Activated CD4-positive, alpha-beta T cell treated with anti-CD3 and anti-CD28 coated beads for 36 hours (primary cell): ENCODE measurements at regions not wholly inside any gene's neighbourhood (a gene's known extent, or its start where the extent isn't known, plus 50 kb on each side); places are given as distances from the start of the nearest gene placed in this dataset.

Experiments used
- ATAC-seq: fragments of 200-7000 bp; cut with Tn5 transposase; one replicate; pipeline ENCODE4 v1.10.0; 2021; ENCODE audit warnings: mild to moderate bottlenecking, moderate library complexity
- CTCF ChIA-PET: fragments of 350-600 bp; sonication (Branson Sonifier 250); formaldehyde crosslinking; loops from one replicate; lab custom pipeline; 2021; ENCODE audit warnings: antibody characterized with exemption; lab: Charles Lee
- POLR2A ChIA-PET: fragments of 350-600 bp; sonication (Branson Sonifier 250); formaldehyde crosslinking; loops from one replicate; lab custom pipeline; 2021; ENCODE audit warnings: antibody characterized with exemption, inconsistent platforms; lab: Charles Lee
- DNase-seq: peaks from one replicate; pipeline ENCODE4 v3.0.0-alpha.2; 2020
- H3K27ac Mint-ChIP-seq: one replicate; pipeline ENCODE4 v1.8.0; 2021; ENCODE audit warnings: mixed read lengths
- H3K27me3 Mint-ChIP-seq: one replicate; pipeline ENCODE4 v1.8.0; 2021; ENCODE audit warnings: mixed read lengths
- H3K36me3 Mint-ChIP-seq: one replicate; pipeline ENCODE4 v1.8.0; 2021; ENCODE audit warnings: low read depth, mixed read lengths
- H3K4me1 Mint-ChIP-seq: one replicate; pipeline ENCODE4 v1.8.0; 2021; ENCODE audit warnings: mixed read lengths
- H3K4me3 Mint-ChIP-seq: one replicate; pipeline ENCODE4 v1.8.0; 2021; ENCODE audit warnings: mild to moderate bottlenecking, moderate library complexity, mixed read lengths
- H3K9me3 Mint-ChIP-seq: one replicate; pipeline ENCODE4 v1.8.0; 2021; ENCODE audit warnings: low read depth, mixed read lengths
- intact Hi-C, 2 experiments: fragments of 100-400 bp; cut with DNase I in 1 of 2; cut with micrococcal nuclease in 1 of 2; formaldehyde crosslinking; loops; one replicate each; pipeline versions ENCODE4 v1.14.2 to v1.15.1; 2022 to 2024; cut with DNase I, micrococcal nuclease

DNA sequence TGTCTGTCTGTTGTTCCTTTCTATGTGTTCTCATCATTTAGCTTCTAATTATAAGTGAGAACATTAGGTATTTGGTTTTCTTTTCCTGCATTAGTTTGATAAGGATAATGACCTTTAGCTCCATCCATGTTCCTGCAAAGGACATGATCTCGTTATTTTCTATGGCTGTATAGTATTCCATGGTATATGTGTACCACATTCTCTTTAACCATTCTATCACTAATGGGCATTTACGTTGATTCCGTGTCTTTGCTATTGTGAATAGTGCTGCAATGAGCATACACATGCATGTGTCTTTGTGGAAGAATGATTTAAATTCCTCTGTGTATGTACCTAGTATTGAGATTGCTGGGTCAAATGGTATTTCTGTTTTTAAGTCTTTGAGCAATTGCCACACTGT, 1799.7 kb downstream of the SLITRK5 start:
- DNase-seq, result no peak
- CTCF ChIA-PET, result no interaction called here
- POLR2A ChIA-PET, result no interaction called here
- Mint-ChIP-seq H3K27me3 (no peaks in the 10 kb centered on the region), H3K9me3 (peaks cover 18% of the 10 kb centered on the region), H3K36me3 (no peaks in the 10 kb centered on the region), H3K27ac (no peak overlapping the region), H3K4me3 (no peak overlapping the region), H3K4me1 (no peaks in the 10 kb centered on the region)
- intact Hi-C loops, result no loop called here
- ATAC-seq, result no peak

GRCh38 chr13:89474432-89474831, 1803.3 kb downstream of the SLITRK5 start:
- H3K27me3 Mint-ChIP-seq, result no peaks in the 10 kb centered on the region
- H3K4me1 Mint-ChIP-seq, result no peaks in the 10 kb centered on the region

GRCh38 chr13:89486065-89486464, 1814.9 kb downstream of the SLITRK5 start:
- Mint-ChIP-seq H3K4me3 (no peak overlapping the region), H3K4me1 (no peaks in the 10 kb centered on the region), H3K9me3 (no peaks in the 10 kb centered on the region), H3K36me3 (no peaks in the 10 kb centered on the region), H3K27me3 (no peaks in the 10 kb centered on the region), H3K27ac (no peak overlapping the region)
- ChIA-PET POLR2A (no interaction called here), CTCF (no interaction called here)
- DNase-seq (no peak), ATAC-seq (no peak)
- intact Hi-C loops, result no loop called here

More at GRCh38 chr13:89474432-89474831, 1803.3 kb downstream of the SLITRK5 start:
- CTCF ChIA-PET, result no interaction called here
- Mint-ChIP-seq H3K27ac (no peak overlapping the region), H3K36me3 (no peaks in the 10 kb centered on the region), H3K4me3 (no peak overlapping the region), H3K9me3 (peaks cover 18% of the 10 kb centered on the region)
- POLR2A ChIA-PET, result no interaction called here
- ATAC-seq, result no peak
- intact Hi-C loops, result no loop called here
- no peak for DNase-seq

GRCh38 chr13:89486709-89487108, 1815.5 kb downstream of the SLITRK5 start:
- Mint-ChIP-seq H3K27ac (no peak overlapping the region), H3K36me3 (no peaks in the 10 kb centered on the region), H3K27me3 (no peaks in the 10 kb centered on the region), H3K4me3 (no peak overlapping the region), H3K4me1 (no peaks in the 10 kb centered on the region), H3K9me3 (no peaks in the 10 kb centered on the region)
- ChIA-PET CTCF (no interaction called here), POLR2A (no interaction called here)
- intact Hi-C loops, result no loop called here
- no peak for ATAC-seq
- DNase-seq, result no peak

DNA sequence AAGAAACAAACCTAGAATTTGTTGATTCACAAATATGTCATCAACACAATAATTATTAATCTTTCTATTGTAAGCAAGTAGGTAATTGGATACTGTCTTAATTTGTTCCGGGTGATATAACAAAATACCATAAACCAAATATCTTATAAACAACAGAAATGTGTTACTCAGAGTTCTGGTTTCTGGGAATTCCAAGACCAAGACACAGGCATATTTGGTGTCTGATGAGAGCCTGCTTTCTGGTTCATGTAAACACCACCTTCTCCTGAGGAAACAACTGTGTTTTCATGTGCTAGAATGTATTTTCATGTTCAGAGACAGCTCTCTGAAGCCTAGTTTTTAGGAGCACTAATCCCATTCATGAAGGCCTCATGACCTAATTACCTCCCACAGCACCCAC, 1819.5 kb downstream of the SLITRK5 start:
- intact Hi-C loops, result no loop called here
- POLR2A ChIA-PET, result no interaction called here

DNA sequence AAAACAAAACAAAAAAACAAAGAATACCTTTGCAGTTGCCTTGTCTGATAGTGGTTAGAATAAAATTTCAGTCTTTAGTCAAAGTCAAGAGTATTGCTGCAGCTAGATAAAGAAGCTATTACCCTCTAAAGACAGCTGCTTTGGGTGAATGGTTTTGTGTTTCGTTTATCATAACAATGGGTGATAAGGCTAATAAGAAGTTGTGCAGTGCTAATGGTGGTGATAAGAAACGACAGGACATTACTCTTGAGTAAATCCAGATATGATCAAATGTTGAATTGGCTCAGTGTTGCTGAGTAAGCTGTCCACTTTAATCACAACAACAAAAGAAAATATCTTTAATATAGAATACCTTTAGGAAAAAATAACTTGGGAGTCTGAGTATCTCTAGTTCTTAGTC, 1825.3 kb downstream of the SLITRK5 start:
- Mint-ChIP-seq H3K4me1 (no peaks in the 10 kb centered on the region), H3K27ac (no peak overlapping the region), H3K9me3 (peaks cover 9% of the 10 kb centered on the region), H3K27me3 (no peaks in the 10 kb centered on the region), H3K4me3 (no peak overlapping the region), H3K36me3 (no peaks in the 10 kb centered on the region)
- no peak for DNase-seq
- intact Hi-C loops, result no loop called here
- ChIA-PET POLR2A (no interaction called here), CTCF (no interaction called here)
- ATAC-seq, result no peak

More for the DNA sequence above, 1819.5 kb downstream of the SLITRK5 start:
- no peak overlapping the region for H3K27ac Mint-ChIP-seq
- H3K4me3 Mint-ChIP-seq, result no peak overlapping the region
- ATAC-seq (no peak), DNase-seq (no peak)
- peaks cover 5% of the 10 kb centered on the region for H3K9me3 Mint-ChIP-seq
- CTCF ChIA-PET, result no interaction called here
- H3K4me1 Mint-ChIP-seq, result no peaks in the 10 kb centered on the region
- H3K36me3 Mint-ChIP-seq, result no peaks in the 10 kb centered on the region
- no peaks in the 10 kb centered on the region for H3K27me3 Mint-ChIP-seq

DNA sequence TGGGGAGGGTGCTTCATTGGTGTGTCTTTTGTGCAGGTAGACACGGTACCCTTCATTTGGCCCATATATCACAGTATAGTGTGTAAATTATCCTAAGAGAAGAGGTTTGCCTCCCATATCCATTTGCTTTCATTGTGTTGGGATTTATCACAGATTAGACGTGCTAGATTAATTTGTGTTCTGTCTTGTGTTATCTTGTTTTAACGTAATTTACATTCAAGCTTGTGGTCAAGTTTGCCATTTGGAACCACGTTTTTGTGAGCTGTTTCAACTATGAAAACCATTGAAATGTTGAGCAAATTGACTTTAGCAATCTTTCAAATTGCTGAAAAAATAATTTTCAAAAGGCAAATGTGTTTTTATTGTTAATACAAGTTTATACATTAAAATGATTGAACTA, 1826.5 kb downstream of the SLITRK5 start:
- intact Hi-C loops, result no loop called here
- CTCF ChIA-PET, result no interaction called here
- ATAC-seq, result no peak
- Mint-ChIP-seq H3K4me3 (no peak overlapping the region), H3K27ac (no peak overlapping the region), H3K4me1 (no peaks in the 10 kb centered on the region), H3K36me3 (no peaks in the 10 kb centered on the region), H3K27me3 (no peaks in the 10 kb centered on the region), H3K9me3 (peaks cover 9% of the 10 kb centered on the region)
- POLR2A ChIA-PET, result no interaction called here
- no peak for DNase-seq

- Mint-ChIP-seq H3K36me3 (no peaks in the 10 kb centered on the region), H3K4me3 (no peak overlapping the region), H3K9me3 (peaks cover 2% of the 10 kb centered on the region), H3K27me3 (no peaks in the 10 kb centered on the region), H3K27ac (no peak overlapping the region), H3K4me1 (no peaks in the 10 kb centered on the region)
- ATAC-seq (no peak), DNase-seq (no peak)
- intact Hi-C loops, result no loop called here
- CTCF ChIA-PET, result no interaction called here
- POLR2A ChIA-PET, result no interaction called here
These were observed 1831.1 kb downstream of the SLITRK5 start for GRCh38 chr13:89502286-89502685.

- H3K27me3 Mint-ChIP-seq, result no peaks in the 10 kb centered on the region
- peaks cover 6% of the 10 kb centered on the region for H3K9me3 Mint-ChIP-seq
- DNase-seq (no peak), ATAC-seq (no peak)
- no peaks in the 10 kb centered on the region for H3K4me1 Mint-ChIP-seq
- no peaks in the 10 kb centered on the region for H3K36me3 Mint-ChIP-seq
- H3K27ac Mint-ChIP-seq, result no peak overlapping the region
- ChIA-PET POLR2A (no interaction called here), CTCF (no interaction called here)
- no peak overlapping the region for H3K4me3 Mint-ChIP-seq
- intact Hi-C loops, result no loop called here
These were observed 1832.8 kb upstream of the MIR17HG start for GRCh38 chr13:89514534-89515312.

GRCh38 chr13:89515948-89516347, 1831.5 kb upstream of the MIR17HG start:
- H3K4me3 Mint-ChIP-seq, result no peak overlapping the region
- no peaks in the 10 kb centered on the region for H3K36me3 Mint-ChIP-seq
- no peak for DNase-seq
- H3K27me3 Mint-ChIP-seq, result no peaks in the 10 kb centered on the region
- no peaks in the 10 kb centered on the region for H3K4me1 Mint-ChIP-seq
- no peak for ATAC-seq
- POLR2A ChIA-PET, result no interaction called here
- intact Hi-C loops, result no loop called here
- H3K9me3 Mint-ChIP-seq, result peaks cover 6% of the 10 kb centered on the region
- CTCF ChIA-PET, result no interaction called here
- no peak overlapping the region for H3K27ac Mint-ChIP-seq

DNA sequence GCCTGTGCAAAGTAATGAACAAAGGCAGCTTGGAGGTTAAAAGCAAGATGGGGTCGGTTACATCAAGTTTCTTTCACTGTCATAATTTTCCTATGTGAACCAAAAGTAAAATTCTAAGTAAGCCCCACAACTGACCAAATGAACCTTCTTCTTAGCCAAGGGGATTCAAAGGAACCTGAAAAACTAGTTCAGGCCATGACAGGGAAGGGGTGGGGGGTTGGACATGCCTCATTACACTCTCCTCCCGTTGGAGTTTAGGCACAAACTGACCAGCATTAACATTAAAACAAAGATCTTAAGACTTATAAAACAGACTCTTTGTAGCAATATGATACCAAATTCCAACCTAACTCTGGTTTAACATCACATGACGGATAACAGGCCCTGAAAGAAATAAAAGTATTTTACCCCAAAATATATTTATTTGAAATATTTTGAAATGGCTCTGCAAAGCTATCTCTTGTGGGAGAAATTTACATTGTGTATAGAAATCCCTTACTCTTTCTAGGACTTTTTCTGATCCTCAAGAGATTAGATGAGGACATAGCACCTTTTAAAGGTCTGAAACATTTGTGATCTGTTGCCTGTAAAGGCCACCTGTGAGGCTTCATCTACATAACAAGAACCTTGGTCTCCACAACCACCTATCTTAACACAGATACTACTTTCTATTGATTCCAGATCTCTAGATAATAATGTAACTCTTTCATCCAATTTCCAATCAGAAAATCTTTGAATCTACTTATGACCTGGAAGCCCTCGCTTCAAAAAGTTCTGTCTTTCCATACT, 1829.0 kb upstream of the MIR17HG start:
- no peak overlapping the region for H3K4me3 Mint-ChIP-seq
- ATAC-seq (no peak), DNase-seq (no peak)
- no peaks in the 10 kb centered on the region for H3K4me1 Mint-ChIP-seq
- H3K36me3 Mint-ChIP-seq, result no peaks in the 10 kb centered on the region
- H3K9me3 Mint-ChIP-seq, result peaks cover 7% of the 10 kb centered on the region
- H3K27ac Mint-ChIP-seq, result no peak overlapping the region
- POLR2A ChIA-PET, result no interaction called here
- CTCF ChIA-PET, result no interaction called here
- intact Hi-C loops, result no loop called here
- H3K27me3 Mint-ChIP-seq, result no peaks in the 10 kb centered on the region

GRCh38 chr13:89520468-89520867, 1827.0 kb upstream of the MIR17HG start:
- ChIA-PET POLR2A (no interaction called here), CTCF (no interaction called here)
- no peak overlapping the region for H3K4me3 Mint-ChIP-seq
- no peaks in the 10 kb centered on the region for H3K27me3 Mint-ChIP-seq
- H3K4me1 Mint-ChIP-seq, result no peaks in the 10 kb centered on the region
- DNase-seq (no peak), ATAC-seq (no peak)
- no peak overlapping the region for H3K27ac Mint-ChIP-seq
- peaks cover 7% of the 10 kb centered on the region for H3K9me3 Mint-ChIP-seq
- intact Hi-C loops, result no loop called here
- H3K36me3 Mint-ChIP-seq, result no peaks in the 10 kb centered on the region
